ENCODE measurements at regions not wholly inside any gene's neighbourhood (a gene's known extent, or its start where the extent isn't known, plus 50 kb on each side); places are given as distances from the start of the nearest gene placed in this dataset.

- TF ChIP-seq POLR2A (IDR thresholded peaks at IDR 0.05) (no peak), CTCF (IDR thresholded peaks at IDR 0.05) (no peak)
Measured at GRCh38 chr17:79203016-79203415, 128.4 kb downstream of the ENGASE start.
